Subcutaneous abdominal adipose tissue (tissue), 5 donors: ENCODE measurements at regions not wholly inside any gene's neighbourhood (a gene's known extent, or its start where the extent isn't known, plus 50 kb on each side); places are given as distances from the start of the nearest gene placed in this dataset.

Experiments used
- H3K27ac ChIP-seq: one replicate; pipeline ENCODE4 v1.7.0; 2013; ENCODE audit warnings: low read depth, mild to moderate bottlenecking, inconsistent platforms, low read length, moderate library complexity
- H3K27me3 ChIP-seq, 5 donors: one replicate each; pipeline ENCODE4 v1.7.0; 2013; ENCODE audit warnings: low read length in 5 of 5, inconsistent platforms in 1 of 5; ENCODE audit not compliant: control insufficient read depth in 5 of 5, insufficient read depth in 4 of 5
- H3K36me3 ChIP-seq, 5 donors: one replicate each; pipeline ENCODE4 v1.7.0; 2013; ENCODE audit warnings: low read length in 5 of 5; ENCODE audit not compliant: control insufficient read depth in 5 of 5, insufficient read depth in 5 of 5
- H3K4me1 ChIP-seq, 5 donors: one replicate each; pipeline ENCODE4 v1.7.0; 2013; ENCODE audit warnings: low read length in 5 of 5, mild to moderate bottlenecking in 3 of 5, moderate library complexity in 1 of 5; ENCODE audit not compliant: control insufficient read depth in 5 of 5, insufficient read depth in 5 of 5
- H3K4me3 ChIP-seq, 5 donors: one replicate each; pipeline ENCODE4 v1.7.0; 2013; ENCODE audit warnings: low read length in 5 of 5, low read depth in 1 of 5
- H3K9ac ChIP-seq, 5 donors: one replicate each; pipeline ENCODE4 v1.7.0; 2013; ENCODE audit warnings: low read length in 5 of 5, mild to moderate bottlenecking in 4 of 5, moderate library complexity in 3 of 5
- H3K9me3 ChIP-seq, 5 donors: one replicate each; pipeline ENCODE4 v1.7.0; 2013; ENCODE audit warnings: low read length in 5 of 5; ENCODE audit not compliant: control insufficient read depth in 5 of 5
- donor health status: healthy.
- donor health status: healthy.
- donor health status: healthy.
- donor health status: healthy.
- donor health status: healthy.

GRCh38 chr20:53714524-53714923 is 120.9 kb upstream of the ZNF217 start:
- Histone ChIP-seq H3K4me3 (no peak overlapping the region), H3K4me1 (no peaks in the 10 kb centered on the region), H3K36me3 (no peaks in the 10 kb centered on the region), H3K9ac (no peak overlapping the region), H3K27ac (no peak overlapping the region), H3K9me3 (no peaks in the 10 kb centered on the region), H3K27me3 (no peaks in the 10 kb centered on the region)

- H3K36me3 ChIP-seq: no peaks in the 10 kb centered on the region
- no peaks in the 10 kb centered on the region for H3K9me3 ChIP-seq
- H3K27me3 ChIP-seq: no peaks in the 10 kb centered on the region
- H3K9ac ChIP-seq: no peak overlapping the region
- H3K4me1 ChIP-seq: no peaks in the 10 kb centered on the region
- no peak overlapping the region for H3K4me3 ChIP-seq
- no peak overlapping the region for H3K27ac ChIP-seq
Observed at GRCh38 chr20:53713328-53714056, 119.9 kb upstream of the ZNF217 start.

GRCh38 chr20:53712212-53712977 is 118.8 kb upstream of the ZNF217 start:
- H3K9ac ChIP-seq: no peak overlapping the region
- no peaks in the 10 kb centered on the region for H3K27me3 ChIP-seq
- no peak overlapping the region for H3K27ac ChIP-seq
- peaks cover 0 to 6% (median 4%) of the 10 kb centered on the region in 5 donors for H3K4me1 ChIP-seq
- no peaks in the 10 kb centered on the region for H3K36me3 ChIP-seq
- no peaks in the 10 kb centered on the region for H3K9me3 ChIP-seq
- H3K4me3 ChIP-seq: no peak overlapping the region

DNA sequence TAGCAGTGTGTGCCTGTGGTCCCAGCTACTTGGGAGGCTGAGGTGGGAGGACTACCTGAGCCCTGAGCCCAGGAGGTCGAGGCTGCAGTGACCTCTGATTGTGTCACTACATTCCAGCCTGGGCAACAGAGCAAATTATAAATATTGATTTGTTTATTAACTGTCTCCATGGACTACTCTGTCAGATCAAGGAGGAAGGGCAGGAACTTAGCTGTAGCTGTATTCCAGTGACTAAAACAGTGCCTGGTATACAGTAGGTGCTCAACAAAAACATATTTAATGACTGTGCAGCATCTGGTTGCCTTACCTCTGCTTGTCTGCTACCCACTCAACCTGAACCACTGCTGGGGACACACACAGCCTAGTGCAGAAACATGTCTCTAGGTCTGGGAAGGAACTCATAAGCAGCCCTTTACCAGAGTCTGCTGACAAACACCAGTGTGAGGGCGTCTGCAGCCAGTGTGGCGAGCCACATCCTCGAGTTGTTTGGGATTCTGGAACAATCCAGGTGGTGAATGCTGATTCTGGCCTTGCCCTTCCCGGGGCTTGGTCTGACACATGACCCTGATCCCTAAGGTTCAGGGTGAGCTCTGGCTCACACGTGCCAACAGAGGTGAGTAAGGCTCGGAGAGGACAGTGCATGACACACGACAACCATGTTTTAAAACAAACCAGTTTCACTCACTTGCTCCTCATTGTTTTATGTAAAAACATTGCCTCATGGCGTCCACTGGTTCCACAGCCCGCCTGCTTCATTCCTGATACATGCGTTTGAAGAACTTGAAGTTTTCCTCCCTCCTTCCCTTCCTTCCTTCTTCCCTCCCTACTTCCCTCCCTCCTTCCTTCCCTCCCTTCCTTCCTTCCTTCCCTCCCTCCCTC is 117.9 kb upstream of the ZNF217 start:
- Histone ChIP-seq H3K27ac (no peak overlapping the region), H3K9ac (no peak overlapping the region)

DNA sequence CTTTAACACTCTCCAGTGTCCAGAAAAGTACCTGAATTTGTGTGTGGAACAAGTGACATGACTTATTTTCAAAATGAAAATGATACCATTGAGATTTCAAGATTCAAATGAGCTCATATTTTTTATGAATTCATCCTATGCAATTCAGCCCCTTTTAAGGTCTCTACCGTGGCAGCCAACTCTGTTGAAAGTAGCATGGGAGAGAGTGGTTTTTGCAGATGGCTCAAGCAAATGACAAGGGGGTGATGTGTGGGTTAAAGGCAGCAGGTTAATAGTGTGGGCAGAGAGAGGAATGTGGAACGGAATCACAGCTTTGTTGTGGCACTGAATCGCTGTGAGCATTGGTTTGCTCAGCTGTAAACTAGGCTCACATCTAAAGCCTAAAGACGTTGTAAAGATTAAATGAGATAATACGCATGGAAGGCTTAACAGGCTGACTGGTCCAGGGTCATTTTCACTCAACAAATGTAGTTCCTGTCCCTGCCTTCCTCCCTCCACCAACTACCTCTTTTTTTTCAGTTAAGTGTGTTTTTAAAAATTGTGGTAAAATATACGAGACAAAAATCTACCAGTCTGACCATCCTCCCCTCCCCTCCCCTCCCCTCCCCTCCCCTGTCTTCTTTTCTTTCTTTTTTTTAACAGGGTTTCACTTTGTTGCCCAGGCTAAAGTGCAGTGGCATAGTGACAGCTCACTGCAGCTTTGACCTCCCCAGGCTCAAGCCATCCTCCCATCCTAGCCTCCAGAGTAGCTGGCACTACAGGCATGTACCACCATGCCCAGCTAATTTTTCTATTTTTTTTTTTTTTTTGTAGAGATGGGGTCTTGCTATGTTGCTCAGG is 114.7 kb upstream of the ZNF217 start:
- no peak overlapping the region for H3K27ac ChIP-seq
- no peaks in the 10 kb centered on the region for H3K36me3 ChIP-seq

More for the DNA sequence above, 117.9 kb upstream of the ZNF217 start:
- Histone ChIP-seq H3K9me3 (no peaks in the 10 kb centered on the region), H3K36me3 (no peaks in the 10 kb centered on the region), H3K27me3 (no peaks in the 10 kb centered on the region), H3K4me3 (no peak overlapping the region), H3K4me1 (peaks cover 0 to 15% (median 12%) of the 10 kb centered on the region in 5 donors)

GRCh38 chr20:53707371-53708055 is 113.9 kb upstream of the ZNF217 start:
- Histone ChIP-seq H3K9ac (no peak overlapping the region), H3K27me3 (no peaks in the 10 kb centered on the region), H3K36me3 (no peaks in the 10 kb centered on the region), H3K4me3 (no peak overlapping the region), H3K27ac (no peak overlapping the region), H3K4me1 (peaks cover 0 to 22% (median 17%) of the 10 kb centered on the region in 5 donors), H3K9me3 (no peaks in the 10 kb centered on the region)

More for the DNA sequence above, 114.7 kb upstream of the ZNF217 start:
- Histone ChIP-seq H3K27me3 (no peaks in the 10 kb centered on the region), H3K4me1 (peaks cover 0 to 22% (median 17%) of the 10 kb centered on the region in 5 donors), H3K4me3 (peak overlapping the region in 1 of 5 donors; percentile 17), H3K9me3 (no peaks in the 10 kb centered on the region), H3K9ac (no peak overlapping the region)

GRCh38 chr20:53706466-53707370 is 113.1 kb upstream of the ZNF217 start:
- H3K4me3 ChIP-seq: no peak overlapping the region
- no peaks in the 10 kb centered on the region for H3K9me3 ChIP-seq
- peaks cover 0 to 22% (median 17%) of the 10 kb centered on the region in 5 donors for H3K4me1 ChIP-seq
- H3K36me3 ChIP-seq: no peaks in the 10 kb centered on the region
- no peak overlapping the region for H3K27ac ChIP-seq
- H3K27me3 ChIP-seq: no peaks in the 10 kb centered on the region
- H3K9ac ChIP-seq: no peak overlapping the region

GRCh38 chr20:53706008-53706465 is 112.4 kb upstream of the ZNF217 start:
- no peaks in the 10 kb centered on the region for H3K9me3 ChIP-seq
- H3K4me3 ChIP-seq: no peak overlapping the region
- H3K27ac ChIP-seq: no peak overlapping the region
- H3K36me3 ChIP-seq: no peaks in the 10 kb centered on the region
- no peak overlapping the region for H3K9ac ChIP-seq
- H3K27me3 ChIP-seq: no peaks in the 10 kb centered on the region
- peaks cover 0 to 22% (median 17%) of the 10 kb centered on the region in 5 donors for H3K4me1 ChIP-seq
